ENCODE measurements at regions not wholly inside any gene's neighbourhood (a gene's known extent, or its start where the extent isn't known, plus 50 kb on each side); places are given as distances from the start of the nearest gene placed in this dataset.
"Not testable (repeated sequence)": the region's sequence is repeated elsewhere in the genome, so short reads cannot be mapped to it uniquely, and the experiment has no call there.

DNA sequence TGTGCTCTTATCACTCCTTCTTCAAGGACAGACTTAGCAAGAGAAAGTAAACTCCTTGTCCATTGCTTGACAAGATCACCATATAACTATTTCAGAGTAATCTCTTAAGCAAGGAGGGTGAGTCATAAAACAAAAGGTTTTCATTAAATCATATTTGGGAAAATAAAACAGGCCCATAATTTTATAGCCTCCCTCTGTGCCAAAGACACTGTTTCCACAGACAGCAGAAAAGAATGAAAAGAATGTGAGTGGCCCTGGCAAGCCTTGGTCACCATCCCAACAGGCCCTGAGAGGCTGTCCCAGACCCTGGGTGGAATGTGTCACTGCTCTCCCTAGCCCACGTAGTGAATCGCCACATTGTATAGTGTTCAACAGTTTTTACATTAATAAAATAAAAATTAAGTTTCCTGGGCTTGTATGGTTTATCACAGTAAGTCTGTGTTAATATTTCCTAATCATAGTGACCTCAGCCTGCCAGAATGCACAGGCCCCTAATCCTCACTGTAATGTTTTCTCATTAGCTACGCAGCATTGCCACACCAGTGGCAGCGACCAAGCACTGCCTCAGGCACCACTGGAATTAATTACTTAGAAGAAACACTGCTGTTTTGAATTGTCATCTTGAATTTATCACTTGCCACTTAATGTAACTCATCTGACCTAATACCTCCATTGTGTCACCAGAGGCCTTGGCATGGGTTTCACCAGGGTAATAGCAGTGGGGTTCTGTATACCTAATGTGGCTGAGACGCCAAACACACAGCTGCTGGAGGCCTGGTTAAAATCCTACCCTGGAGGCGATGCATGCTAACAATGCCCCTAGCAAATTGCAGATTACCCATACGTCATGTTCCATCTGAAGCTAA lies 401.9 kb downstream of the LNPK start:
- no peak for DNase-seq

DNA sequence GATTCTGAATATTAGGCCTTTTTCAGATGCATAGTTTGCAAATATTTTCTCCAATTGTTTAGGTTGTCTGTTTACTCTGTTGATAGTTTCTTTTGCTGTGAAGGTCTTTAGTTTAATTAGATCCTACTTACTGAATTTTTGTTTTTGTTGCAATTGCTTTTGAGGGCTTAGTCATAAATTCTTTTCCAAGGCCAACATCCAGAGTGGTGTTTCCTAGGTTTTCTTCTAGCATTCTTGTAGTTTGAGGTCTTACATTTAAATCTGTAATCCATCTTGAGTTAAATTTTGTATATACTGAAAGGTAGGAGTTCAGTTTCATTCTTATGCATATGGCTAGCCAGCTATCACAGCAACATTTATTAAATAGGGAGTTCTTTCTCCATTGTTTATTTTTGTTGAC lies 404.8 kb downstream of the LNPK start:
- no peak for DNase-seq

DNA sequence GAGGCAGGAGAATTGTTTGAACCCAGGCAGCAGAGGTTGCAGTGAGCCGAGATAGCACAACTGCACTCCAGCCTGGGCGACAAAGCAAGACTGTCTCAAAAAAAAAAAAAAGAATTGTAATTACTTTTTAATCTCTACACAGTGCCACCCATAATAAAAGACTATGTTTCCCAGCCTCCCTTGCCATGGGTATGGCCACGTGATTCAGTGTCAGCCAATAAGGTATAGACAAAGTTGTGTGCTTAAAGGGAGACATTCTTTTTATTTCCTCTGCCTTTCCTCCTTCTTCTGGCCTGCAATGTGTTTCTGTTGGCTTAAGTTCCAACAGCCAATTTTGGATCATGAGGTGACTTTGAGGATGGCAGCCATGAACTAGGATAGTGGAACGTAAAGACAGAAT lies 406.9 kb downstream of the LNPK start:
- no peak for DNase-seq

DNA sequence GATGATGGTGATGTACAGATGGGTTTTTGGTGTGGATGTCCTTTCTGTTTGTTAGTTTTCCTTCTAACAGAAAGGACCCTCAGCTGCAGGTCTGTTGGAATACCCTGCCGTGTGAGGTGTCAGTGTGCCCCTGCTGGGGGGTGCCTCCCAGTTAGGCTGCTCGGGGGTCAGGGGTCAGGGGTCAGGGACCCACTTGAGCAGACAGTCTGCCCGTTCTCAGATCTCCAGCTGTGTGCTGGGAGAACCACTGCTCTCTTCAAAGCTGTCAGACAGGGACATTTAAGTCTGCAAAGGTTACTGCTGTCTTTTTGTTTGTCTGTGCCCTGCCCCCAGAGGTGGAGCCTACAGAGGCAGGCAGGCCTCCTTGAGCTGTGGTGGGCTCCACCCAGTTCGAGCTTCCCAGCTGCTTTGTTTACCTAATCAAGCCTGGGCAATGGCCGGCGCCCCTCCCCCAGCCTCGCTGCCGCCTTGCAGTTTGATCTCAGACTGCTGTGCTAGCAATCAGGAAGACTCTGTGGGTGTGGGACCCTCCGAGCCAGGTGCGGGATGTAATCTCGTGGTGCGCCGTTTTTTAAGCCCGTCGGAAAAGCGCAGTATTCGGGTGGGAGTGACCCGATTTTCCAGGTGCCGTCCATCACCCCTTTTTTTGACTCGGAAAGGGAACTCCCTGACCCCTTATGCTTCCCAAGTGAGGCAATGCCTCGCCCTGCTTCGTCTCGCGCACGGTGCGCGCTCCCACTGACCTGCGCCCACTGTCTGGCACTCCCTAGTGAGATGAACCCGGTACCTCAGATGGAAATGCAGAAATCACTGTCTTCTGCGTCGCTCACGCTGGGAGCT lies 408.2 kb downstream of the LNPK start:
- not testable (repeated sequence) for DNase-seq

DNA sequence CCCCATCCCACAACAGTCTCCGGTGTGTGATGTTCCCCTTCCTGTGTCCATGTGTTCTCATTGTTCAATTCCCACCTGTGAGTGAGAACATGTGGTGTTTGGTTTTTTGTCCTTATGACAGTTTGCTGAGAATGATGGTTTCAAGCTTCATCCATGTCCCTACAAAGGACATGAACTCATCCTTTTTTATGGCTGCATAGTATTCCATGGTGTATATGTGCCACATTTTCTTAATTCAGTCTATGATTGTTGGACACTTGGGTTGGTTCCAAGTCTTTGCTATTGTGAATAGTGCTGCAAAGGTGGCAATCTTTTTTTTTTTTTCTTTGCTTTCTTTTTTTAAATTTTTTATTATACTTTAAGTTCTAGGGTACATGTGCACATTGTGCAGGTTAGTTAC lies 406.7 kb upstream of the ATP5MC3 start:
- not testable (repeated sequence) for DNase-seq

DNA sequence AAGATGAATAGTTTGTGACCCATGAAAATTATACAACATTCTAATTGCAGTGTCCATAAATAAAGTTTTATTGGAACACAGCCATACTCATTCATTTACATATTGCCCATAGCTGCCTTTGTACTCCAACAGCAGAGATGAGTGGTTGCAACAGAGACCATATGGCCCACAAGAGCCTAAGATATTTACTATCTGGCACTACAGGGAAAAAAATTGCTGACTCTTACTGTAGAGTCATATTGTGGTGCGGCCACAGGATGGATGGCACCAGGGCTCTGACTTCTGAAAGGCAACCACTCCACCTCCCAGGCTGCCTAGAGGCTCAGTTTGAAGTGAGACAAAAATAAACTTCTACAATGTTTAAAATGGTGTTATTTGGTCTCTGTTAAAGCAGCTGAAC lies 404.0 kb upstream of the ATP5MC3 start:
- DNase-seq = no peak

DNA sequence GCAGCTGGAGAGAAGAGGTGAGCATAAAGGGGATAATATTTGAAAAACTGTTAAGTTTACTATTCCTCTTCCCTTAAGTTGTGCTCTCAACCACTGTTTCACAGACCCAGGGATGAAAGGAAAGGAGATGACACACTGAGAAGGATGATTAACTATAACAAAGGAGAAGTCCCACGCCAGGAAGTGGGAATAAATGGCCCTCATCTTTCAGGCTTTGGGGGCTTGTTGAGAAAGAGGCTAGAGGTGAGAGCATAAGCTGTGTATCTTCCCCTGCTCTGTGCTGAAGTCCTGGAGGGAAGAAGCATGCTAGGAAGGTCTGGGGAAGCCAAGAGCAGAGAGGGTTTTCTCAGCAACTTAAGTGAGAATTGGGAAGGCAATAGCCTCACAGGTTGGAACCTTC lies 399.1 kb upstream of the ATP5MC3 start:
- DNase-seq = no peak

DNA sequence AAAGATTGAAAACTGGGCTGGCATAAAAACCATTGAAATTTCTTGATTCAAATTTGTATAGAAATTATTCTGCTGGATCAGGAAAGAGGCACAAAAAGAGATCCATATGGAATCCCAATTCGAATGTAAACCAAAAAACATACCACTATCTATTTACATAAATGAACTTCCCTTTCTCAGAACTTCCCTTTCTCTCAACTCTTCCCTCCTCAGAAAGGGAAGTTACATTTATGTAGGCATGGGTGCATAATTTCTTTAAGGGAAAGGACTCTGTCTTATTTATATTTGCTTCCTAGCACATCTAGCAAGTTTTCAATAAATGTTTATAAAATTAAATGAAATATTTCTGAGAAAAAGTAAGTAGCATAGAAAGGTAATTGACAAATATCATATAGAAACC lies 398.1 kb upstream of the ATP5MC3 start:
- DNase-seq = no peak

DNA sequence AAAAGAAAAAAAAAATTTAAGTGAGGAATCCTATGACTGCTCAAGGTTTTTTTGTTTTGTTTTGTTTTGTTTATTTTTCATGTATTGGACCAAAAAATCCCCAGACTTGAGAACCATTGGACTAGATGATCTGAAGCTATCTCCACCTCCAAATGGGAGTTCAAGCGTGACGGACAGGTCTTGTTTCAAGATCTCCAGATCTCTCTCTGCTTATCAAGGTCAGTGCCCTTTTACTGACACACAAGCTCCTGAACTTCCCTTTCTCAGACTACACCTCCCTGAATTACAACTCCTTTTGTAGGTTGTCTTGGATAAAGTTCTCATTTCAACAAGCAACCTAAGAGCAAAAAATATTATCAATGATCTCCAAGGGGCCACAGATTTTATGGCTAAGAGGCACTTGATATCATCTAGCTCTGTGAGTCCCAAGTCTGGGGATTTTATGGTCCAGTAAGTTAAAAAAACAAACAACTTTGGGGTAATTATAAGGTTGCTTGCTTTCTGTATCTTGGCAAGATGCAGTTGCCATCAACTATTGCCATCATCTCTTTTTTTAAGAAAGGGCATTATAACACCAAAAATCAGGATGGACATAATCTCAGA lies 396.0 kb upstream of the ATP5MC3 start:
- no peak for DNase-seq

DNA sequence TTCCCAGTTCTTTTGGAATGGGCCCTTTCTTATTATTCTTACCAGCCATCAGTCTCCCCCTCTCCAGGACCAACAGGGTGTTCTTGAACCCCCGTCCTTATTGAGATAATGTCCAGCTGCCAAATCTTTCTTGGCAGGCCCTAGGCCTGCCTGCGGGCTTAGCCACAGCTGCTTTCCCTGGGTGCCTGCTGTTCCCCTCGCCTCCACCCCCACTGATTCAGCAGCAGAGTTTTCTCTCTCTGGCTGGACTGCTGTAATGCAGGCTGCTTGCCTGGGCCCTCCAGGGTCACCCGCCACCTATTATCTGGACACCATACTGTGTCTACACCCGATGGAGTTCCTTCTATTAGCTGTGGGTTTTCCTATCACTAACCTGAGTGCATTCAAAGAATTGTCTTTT lies 395.4 kb upstream of the ATP5MC3 start:
- DNase-seq = no peak

DNA sequence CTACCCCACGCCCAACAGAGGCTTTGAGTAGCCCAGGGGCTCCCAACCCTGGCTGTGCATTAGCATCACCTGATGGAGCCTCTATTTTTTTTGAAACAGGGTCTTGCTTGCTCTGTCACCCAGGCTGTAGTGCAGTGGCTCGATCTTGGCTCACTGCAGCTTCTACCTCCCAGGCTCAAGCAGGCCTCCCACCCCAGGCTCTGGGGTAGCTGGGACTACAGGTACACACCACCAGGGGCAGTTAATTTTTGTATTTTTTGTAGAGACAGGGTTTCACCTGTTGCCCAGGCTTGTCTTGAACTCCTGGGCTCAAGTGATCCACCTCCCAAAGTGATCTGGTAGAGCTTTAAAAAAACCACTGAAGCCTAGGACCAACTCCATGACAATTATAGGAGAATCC lies 394.8 kb upstream of the ATP5MC3 start:
- DNase-seq = no peak

DNA sequence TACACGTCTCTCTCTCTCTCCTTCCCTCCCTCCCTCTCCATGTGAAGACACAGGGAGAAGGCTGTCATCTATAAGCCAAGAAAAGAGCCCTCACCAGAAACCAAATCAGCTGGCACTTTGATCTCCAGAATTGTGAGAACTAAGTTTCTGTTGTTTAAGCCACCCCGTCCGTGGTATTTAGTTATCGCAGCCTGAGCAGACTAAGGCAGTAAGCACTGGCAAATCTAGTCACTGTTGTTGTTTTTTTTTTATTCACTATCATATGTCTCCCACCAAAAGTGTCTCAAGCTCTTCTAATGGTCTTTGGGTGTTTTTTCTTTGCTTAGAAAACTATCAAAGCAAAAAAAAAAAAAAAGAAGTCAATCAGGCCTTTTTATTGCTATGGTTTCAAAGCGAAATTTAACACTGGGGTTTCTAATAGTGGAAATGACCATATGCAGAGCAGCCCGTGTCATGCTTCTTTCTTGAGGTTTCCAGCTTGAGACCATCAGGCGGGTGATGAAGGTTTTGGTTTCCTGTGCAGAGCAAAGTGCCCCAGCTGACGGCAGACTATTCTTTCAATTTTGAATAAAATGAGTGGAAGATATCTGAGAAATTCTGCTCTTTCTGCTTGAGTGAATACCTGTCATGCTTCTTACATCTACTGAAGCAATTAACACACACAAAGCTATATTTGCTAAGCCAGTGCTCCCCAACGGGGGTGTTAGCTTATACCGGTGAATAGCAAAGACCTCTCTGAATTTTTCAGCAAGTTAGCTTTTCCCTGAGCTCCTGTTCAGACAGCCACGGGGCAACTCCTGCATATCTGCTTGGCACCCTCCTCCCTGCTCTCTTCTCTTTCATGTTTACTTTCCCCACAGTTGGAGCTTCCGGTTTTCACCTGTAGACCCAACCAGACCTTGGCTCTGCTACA lies 394.1 kb upstream of the ATP5MC3 start:
- DNase-seq = no peak

DNA sequence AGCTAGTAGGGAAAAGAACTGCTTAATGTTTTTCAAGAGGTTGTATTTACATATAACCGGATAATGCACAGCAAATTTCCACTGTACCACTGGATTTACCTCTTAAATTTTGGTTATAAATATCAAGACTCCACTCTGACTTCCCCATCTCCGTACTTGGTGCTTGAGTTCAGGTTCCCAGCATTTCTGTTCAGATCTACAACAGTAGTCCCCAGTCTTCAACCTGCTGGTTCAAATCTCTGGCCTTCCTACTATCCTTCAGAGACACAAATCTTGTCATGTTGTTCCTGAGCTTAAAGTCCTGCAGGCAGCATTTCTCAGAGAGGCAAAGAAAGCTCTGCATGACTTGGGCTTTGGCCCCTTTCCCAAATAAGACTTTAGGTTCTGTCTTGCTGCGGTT lies 392.6 kb upstream of the ATP5MC3 start:
- no peak for DNase-seq

DNA sequence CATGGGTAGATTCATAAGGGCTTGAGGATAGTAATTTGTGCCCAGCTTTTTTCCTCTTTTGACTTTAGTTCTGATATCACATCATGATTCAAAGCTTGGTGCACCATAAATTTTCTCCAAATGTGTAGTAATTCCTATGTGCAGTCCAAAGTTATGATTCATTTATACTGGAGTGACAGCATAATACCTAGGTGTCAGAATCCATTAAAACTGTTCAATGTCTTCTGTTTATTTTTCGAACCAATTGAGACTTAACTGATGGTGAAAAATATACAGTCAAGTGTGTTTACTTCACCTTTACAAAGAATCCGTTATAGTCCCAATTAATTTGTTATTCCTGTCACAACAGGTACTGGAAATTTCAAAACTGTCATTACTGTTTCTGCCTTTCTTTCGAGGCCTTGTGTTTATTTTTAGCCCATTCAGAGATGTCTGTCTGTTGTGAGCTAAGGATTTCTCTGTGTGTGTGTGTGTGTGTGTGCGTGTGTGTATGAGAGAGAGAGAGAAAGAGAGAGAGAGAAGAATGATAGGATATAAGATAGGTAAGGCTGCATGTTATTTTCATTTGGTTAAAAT lies 389.7 kb upstream of the ATP5MC3 start:
- no peak for DNase-seq

DNA sequence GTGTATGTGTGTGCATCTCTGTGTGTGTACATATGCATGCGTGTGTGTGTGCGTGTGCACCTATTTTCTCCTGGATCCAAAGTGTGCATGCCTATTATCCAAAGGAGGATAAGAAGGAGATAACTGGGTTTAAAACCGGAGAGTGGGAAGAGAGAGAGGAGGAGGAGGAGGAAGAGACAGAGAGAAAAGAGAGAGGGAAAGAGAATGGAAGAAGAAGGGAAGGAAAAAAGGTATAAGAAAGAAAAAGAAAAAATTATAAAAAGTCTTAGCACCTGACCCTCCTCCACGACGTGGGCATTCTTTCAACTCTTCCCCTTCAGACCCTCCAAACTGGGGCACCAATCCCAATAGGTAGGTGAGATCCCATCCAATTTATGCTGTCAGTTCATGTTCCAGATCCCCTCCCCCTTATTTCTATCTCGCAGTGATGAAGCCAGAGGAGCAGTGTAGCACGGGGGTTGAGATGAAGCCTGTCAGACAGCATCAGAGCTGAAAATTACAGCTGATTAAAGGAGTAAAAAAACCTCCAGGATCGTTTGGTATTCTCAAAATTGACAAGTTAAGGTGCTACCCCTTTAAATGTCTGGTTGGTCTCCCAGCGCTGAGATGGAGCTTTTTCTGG lies 386.7 kb upstream of the ATP5MC3 start:
- no peak for DNase-seq

DNA sequence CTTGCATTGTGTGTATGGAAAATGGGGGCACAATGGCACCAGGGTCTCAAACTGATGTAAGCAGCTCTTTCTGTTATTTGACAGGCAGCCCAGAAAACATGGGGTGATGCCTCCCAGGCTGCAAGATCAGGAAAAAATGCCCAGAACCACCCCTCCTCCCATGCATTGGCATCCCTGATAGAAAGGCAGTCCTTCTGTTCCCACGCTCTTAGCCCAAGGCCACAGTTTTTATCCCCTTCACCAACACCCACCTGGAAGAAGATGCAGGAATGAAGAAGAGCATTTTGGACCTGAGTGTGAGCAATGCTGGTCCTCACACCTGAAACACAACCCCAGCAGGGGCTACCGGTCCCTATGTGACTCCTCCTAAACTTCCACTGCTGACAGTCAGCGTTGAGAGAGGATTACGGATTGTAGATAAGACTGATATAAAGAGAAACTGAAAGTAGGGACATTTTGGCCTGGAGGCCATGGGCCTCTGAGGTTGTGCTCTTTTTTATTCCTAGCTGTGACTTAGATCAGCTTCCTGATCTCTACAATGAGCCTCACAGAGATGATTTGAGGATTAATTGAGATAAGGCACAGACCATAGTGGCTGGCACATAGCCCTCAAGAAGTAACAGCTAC lies 386.0 kb upstream of the ATP5MC3 start:
- DNase-seq = no peak

DNA sequence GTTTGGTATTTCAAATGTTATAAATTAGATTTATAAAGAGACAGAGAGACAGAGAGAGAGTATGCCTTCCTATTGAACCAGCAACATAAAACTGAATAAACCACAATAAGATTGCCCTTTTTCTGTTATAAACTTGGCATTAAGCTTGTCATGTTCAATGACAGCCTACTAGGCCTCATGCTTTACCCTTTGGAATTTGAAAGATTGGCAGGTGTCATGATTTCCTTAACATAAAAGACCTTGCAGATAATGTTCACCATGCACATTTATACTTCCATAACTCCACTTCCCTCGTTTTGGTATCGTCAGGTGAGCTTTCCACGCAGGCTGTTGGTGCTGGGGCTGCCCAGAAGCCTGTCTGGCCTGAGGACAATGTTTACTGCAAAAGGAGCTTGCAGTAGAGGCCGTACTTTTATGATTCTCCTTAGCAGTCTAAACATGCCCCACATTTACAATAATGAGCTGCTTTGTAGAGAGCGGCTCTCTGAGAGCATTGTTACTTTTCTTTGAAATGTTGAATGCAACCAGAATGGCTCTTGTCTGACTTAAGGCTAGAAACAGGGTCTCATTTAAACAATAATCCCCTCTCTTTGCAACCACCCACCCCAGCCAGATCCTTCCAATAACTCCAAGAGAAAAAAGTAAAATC lies 379.1 kb upstream of the ATP5MC3 start:
- no peak for DNase-seq

DNA sequence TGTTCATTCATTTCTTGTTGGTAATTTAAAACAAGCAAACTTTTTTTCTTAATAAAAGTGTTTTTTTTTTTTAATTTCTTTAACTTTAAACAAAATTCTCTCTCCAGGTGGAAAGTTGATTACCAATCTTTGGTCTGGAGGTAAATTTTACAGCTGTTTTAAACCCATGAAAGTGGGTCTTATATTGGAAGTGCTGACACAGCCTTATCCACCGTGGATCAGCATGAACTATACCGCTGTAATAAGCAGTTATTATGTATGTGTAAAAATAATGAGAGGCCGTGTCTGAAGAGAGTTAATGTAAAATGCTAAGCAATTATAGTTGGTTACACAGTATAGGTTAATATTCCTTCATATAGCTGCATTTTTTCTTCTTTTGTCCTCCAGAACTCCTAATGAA lies 378.1 kb upstream of the ATP5MC3 start:
- DNase-seq = no peak

DNA sequence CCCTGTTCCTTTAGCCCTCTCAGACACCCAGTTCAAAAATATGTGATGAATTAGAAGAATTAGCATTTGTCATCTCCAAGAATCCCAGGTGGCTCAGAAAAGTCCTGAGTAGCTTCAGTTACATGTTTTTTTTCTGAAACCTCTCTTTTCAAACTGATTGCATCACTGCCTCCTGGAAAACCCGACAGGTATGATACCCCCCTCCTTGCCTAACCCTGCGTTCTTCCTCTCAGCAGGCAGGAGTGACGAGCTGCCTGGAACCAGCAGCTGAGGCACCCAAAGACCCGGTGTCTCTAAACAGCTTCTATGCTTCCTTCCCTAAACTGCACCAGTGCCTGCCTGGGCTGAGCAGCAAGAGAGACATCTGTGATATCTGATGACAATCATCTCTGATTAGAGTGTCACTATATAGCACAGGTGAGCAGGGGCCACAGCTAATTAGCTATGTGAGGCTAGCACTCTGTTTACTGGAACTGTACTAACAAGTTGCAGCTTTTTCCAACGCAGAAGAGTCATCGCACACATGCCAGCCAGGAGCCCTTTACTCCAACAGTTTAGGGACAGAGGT lies 376.4 kb upstream of the ATP5MC3 start:
- DNase-seq = no peak

DNA sequence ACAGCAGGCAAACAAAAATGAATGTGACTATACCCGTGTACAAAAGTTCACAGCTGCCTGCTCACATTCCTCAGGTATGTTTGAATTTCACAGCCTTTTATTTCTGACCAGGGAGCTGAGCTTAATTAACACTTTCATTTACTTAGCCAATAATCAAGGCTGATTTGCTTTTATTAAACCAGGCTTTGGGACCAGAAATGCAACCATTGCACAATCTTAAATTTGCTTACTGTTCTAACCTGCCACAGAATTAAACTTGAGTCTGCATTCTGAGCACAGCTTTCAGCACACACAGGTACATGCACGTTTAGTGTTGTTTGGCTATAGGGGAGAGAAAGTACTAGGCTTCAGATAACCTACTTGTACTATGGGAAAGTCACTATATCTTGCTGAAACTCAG lies 372.4 kb upstream of the ATP5MC3 start:
- DNase-seq = no peak

DNA sequence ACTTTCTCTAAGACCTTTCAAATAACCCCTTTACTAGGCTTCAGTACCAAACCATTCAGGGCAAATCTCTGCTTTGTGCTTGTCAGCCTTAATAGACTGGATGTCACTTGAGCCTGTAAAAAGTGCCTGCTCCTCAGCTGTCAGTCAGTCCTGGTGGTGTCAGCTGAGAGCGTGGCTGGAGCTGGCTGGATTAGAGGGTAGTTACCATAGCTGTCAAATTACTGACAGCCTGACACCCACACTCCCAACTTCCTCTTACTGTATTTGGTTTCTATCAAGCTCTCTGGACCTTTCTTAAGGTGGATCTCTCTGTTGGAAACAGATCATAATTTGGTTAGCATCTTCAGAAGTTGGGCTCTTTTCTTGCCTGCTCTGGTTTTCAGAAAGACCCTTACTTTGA lies 371.4 kb upstream of the ATP5MC3 start:
- DNase-seq = no peak
